WTC11 (cell line): ENCODE measurements at regions not wholly inside any gene's neighbourhood (a gene's known extent, or its start where the extent isn't known, plus 50 kb on each side); places are given as distances from the start of the nearest gene placed in this dataset.

ENCODE experiments used
- ATAC-seq: fragments of 200-7000 bp; cut with Tn5 transposase; 2 replicates; pipeline ENCODE4 v1.10.0; 2021; ENCODE audit warnings: mild to moderate bottlenecking, moderate library complexity
- CTCF ChIA-PET: fragments of 300-600 bp; sonication (Branson Sonifier 250); formaldehyde crosslinking; loops from one replicate; lab custom pipeline; 2021; ENCODE audit warnings: antibody characterized with exemption; lab: Charles Lee
- POLR2A ChIA-PET: fragments of 350-600 bp; sonication (Branson Sonifier 250); formaldehyde crosslinking; loops from one replicate; lab custom pipeline; 2021; ENCODE audit warnings: antibody characterized with exemption; lab: Charles Lee
- DNase-seq: peaks from one replicate; pipeline ENCODE4 v3.0.0; 2021; ENCODE audit warnings: low spot score
- H3K27ac Mint-ChIP-seq: 2 replicates; pipeline ENCODE4 v1.8.0; 2021; ENCODE audit warnings: mixed read lengths
- H3K27me3 Mint-ChIP-seq: 2 replicates; pipeline ENCODE4 v1.8.0; 2021; ENCODE audit warnings: low read depth, mild to moderate bottlenecking, moderate library complexity, mixed read lengths
- H3K36me3 Mint-ChIP-seq: 2 replicates; pipeline ENCODE4 v1.8.0; 2021; ENCODE audit warnings: mixed read lengths
- H3K4me1 Mint-ChIP-seq: 2 replicates; pipeline ENCODE4 v1.8.0; 2022; ENCODE audit warnings: mixed read lengths
- H3K4me3 Mint-ChIP-seq: 2 replicates; pipeline ENCODE4 v1.8.0; 2021; ENCODE audit warnings: mild to moderate bottlenecking, moderate library complexity, mixed read lengths
- H3K9me3 Mint-ChIP-seq: 2 replicates; pipeline ENCODE4 v1.8.0; 2021; ENCODE audit warnings: mixed read lengths
- CBFB ChIP-seq: sonication (generic); formaldehyde crosslinking; IDR thresholded peaks from 2 replicates; pipeline ENCODE4 v1.8.1; 2022; ENCODE audit warnings: mild to moderate bottlenecking, low read depth, missing genetic modification reagents
- FOXP1 ChIP-seq: sonication (generic); formaldehyde crosslinking; IDR thresholded peaks from 2 replicates; pipeline ENCODE4 v1.8.0; 2022; ENCODE audit warnings: missing genetic modification reagents, mild to moderate bottlenecking, moderate library complexity, borderline replicate concordance
- GABPB1 ChIP-seq: sonication (generic); formaldehyde crosslinking; IDR thresholded peaks from 2 replicates; pipeline ENCODE4 v1.8.1; 2023; ENCODE audit warnings: mild to moderate bottlenecking, missing genetic modification reagents
- GTF2I ChIP-seq: fragments of 250-450 bp; sonication (Bioruptor Pico); conservative IDR thresholded peaks from 2 replicates; pipeline ENCODE4 v1.4.0; 2021; ENCODE audit warnings: mild to moderate bottlenecking
- HMGA2 ChIP-seq: fragments of 250-450 bp; sonication (Bioruptor Pico); IDR thresholded peaks from 2 replicates; pipeline ENCODE4 v1.4.0; 2021; ENCODE audit warnings: mild to moderate bottlenecking, moderate library complexity
- KAT7 ChIP-seq: sonication (generic); formaldehyde crosslinking; IDR thresholded peaks from 2 replicates; pipeline ENCODE4 v1.8.1; 2023; ENCODE audit warnings: missing genetic modification reagents, mild to moderate bottlenecking, borderline replicate concordance
- NR1H2 ChIP-seq: sonication (generic); formaldehyde crosslinking; IDR thresholded peaks from 2 replicates; pipeline ENCODE4 v1.9.0; 2021; ENCODE audit warnings: mild to moderate bottlenecking, moderate library complexity, missing genetic modification reagents
- TP53 ChIP-seq: sonication (generic); formaldehyde crosslinking; IDR thresholded peaks from 2 replicates; pipeline ENCODE4 v1.8.1; 2023; ENCODE audit warnings: mild to moderate bottlenecking, missing genetic modification reagents
- ZNF138 ChIP-seq: sonication (generic); formaldehyde crosslinking; conservative IDR thresholded peaks from 2 replicates; pipeline ENCODE4 v1.8.1; 2022; ENCODE audit warnings: mild to moderate bottlenecking, moderate library complexity, missing genetic modification reagents
- ZNF416 ChIP-seq: fragments of 250-450 bp; sonication (Bioruptor Pico); IDR thresholded peaks from 2 replicates; pipeline ENCODE4 v1.9.0; 2021; ENCODE audit warnings: mild to moderate bottlenecking, inconsistent platforms
- TF ChIP-seq, protein P1 (sequence below): sonication (generic); formaldehyde crosslinking; IDR thresholded peaks from 2 replicates; pipeline ENCODE4 v1.8.0; 2022; ENCODE audit warnings: mild to moderate bottlenecking, missing genetic modification reagents
- TF ChIP-seq, protein P2 (sequence below): fragments of 250-450 bp; sonication (Bioruptor Pico); IDR thresholded peaks from 2 replicates; pipeline ENCODE4 v1.9.0; 2021; ENCODE audit warnings: mild to moderate bottlenecking, borderline replicate concordance
- TF ChIP-seq, protein P3 (sequence below): sonication (generic); formaldehyde crosslinking; IDR thresholded peaks from 2 replicates; pipeline ENCODE4 v1.8.0; 2023; ENCODE audit warnings: missing genetic modification reagents, mild to moderate bottlenecking, borderline replicate concordance
- TF ChIP-seq, protein P4 (sequence below): sonication (generic); formaldehyde crosslinking; IDR thresholded peaks from 2 replicates; pipeline ENCODE4 v1.8.1; 2023; ENCODE audit warnings: mild to moderate bottlenecking, missing genetic modification reagents
- TF ChIP-seq, protein P5 (sequence below): fragments of 250-450 bp; sonication (Bioruptor Pico); IDR thresholded peaks from 2 replicates; pipeline ENCODE4 v1.8.0; 2021; ENCODE audit warnings: mild to moderate bottlenecking
- TF ChIP-seq, protein P6 (sequence below): sonication (generic); formaldehyde crosslinking; IDR thresholded peaks from 2 replicates; pipeline ENCODE4 v1.8.1; 2023; ENCODE audit warnings: mild to moderate bottlenecking, missing genetic modification reagents, borderline replicate concordance
- TF ChIP-seq, protein P7 (sequence below): sonication (generic); formaldehyde crosslinking; conservative IDR thresholded peaks from 2 replicates; pipeline ENCODE4 v1.8.1; 2023; ENCODE audit warnings: mild to moderate bottlenecking, low read depth, missing genetic modification reagents, moderate library complexity

DNA sequence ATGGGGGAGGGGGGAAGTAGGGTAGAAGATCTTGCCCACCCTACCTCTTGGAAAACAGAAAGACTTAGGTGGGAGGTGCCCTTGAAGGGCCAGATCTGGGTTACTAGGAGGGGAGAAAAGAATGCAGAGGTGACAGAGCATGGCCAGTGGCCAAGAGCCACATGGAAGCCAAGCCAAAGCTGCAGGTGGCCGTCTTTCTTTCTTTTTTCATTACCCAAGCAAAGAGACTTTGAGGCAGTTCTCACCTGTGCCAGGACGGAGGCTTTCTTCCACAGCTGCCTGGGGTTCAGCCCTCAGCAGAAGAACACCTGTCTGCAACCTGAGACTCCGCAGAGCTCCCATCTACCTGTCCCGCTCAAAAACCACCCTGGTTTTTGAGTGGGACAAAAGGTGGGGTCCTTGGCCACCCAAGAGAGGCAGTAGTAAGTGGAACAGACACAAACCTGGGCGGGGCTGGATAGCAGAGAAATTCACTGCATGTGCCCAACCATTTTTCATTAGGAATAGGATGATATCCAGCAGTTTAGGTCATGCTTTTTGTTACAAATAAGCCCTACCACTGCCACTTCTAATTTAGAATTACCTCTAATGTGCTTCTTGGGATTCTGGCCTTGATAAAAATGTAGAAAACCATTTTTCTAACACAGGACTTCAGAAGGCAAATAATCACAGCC lies 116.5 kb downstream of the DYRK2 start:
- Mint-ChIP-seq H3K27me3 (no peaks in the 10 kb centered on the region), H3K4me1 (peaks cover 8% of the 10 kb centered on the region; the same call in 1 of the 2 replicates), H3K9me3 (peaks cover 10% of the 10 kb centered on the region), H3K36me3 (peaks cover 5% of the 10 kb centered on the region; the same call in 1 of the 2 replicates), H3K27ac (no peak overlapping the region), H3K4me3 (no peak overlapping the region)
- TF ChIP-seq, protein P1, sequence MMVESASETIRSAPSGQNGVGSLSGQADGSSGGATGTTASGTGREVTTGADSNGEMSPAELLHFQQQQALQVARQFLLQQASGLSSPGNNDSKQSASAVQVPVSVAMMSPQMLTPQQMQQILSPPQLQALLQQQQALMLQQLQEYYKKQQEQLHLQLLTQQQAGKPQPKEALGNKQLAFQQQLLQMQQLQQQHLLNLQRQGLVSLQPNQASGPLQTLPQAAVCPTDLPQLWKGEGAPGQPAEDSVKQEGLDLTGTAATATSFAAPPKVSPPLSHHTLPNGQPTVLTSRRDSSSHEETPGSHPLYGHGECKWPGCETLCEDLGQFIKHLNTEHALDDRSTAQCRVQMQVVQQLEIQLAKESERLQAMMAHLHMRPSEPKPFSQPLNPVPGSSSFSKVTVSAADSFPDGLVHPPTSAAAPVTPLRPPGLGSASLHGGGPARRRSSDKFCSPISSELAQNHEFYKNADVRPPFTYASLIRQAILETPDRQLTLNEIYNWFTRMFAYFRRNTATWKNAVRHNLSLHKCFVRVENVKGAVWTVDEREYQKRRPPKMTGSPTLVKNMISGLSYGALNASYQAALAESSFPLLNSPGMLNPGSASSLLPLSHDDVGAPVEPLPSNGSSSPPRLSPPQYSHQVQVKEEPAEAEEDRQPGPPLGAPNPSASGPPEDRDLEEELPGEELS (CRISPR knock-in tag), result no peak
- TF ChIP-seq KAT7 (CRISPR knock-in tag), result no peak
- no peak for TF ChIP-seq CBFB
- no peak for TF ChIP-seq GABPB1 (CRISPR knock-in tag)
- TF ChIP-seq, protein P2, sequence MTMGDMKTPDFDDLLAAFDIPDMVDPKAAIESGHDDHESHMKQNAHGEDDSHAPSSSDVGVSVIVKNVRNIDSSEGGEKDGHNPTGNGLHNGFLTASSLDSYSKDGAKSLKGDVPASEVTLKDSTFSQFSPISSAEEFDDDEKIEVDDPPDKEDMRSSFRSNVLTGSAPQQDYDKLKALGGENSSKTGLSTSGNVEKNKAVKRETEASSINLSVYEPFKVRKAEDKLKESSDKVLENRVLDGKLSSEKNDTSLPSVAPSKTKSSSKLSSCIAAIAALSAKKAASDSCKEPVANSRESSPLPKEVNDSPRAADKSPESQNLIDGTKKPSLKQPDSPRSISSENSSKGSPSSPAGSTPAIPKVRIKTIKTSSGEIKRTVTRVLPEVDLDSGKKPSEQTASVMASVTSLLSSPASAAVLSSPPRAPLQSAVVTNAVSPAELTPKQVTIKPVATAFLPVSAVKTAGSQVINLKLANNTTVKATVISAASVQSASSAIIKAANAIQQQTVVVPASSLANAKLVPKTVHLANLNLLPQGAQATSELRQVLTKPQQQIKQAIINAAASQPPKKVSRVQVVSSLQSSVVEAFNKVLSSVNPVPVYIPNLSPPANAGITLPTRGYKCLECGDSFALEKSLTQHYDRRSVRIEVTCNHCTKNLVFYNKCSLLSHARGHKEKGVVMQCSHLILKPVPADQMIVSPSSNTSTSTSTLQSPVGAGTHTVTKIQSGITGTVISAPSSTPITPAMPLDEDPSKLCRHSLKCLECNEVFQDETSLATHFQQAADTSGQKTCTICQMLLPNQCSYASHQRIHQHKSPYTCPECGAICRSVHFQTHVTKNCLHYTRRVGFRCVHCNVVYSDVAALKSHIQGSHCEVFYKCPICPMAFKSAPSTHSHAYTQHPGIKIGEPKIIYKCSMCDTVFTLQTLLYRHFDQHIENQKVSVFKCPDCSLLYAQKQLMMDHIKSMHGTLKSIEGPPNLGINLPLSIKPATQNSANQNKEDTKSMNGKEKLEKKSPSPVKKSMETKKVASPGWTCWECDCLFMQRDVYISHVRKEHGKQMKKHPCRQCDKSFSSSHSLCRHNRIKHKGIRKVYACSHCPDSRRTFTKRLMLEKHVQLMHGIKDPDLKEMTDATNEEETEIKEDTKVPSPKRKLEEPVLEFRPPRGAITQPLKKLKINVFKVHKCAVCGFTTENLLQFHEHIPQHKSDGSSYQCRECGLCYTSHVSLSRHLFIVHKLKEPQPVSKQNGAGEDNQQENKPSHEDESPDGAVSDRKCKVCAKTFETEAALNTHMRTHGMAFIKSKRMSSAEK, result no peak
- TF ChIP-seq GTF2I (CRISPR knock-in tag), result no peak
- TF ChIP-seq, protein P3, sequence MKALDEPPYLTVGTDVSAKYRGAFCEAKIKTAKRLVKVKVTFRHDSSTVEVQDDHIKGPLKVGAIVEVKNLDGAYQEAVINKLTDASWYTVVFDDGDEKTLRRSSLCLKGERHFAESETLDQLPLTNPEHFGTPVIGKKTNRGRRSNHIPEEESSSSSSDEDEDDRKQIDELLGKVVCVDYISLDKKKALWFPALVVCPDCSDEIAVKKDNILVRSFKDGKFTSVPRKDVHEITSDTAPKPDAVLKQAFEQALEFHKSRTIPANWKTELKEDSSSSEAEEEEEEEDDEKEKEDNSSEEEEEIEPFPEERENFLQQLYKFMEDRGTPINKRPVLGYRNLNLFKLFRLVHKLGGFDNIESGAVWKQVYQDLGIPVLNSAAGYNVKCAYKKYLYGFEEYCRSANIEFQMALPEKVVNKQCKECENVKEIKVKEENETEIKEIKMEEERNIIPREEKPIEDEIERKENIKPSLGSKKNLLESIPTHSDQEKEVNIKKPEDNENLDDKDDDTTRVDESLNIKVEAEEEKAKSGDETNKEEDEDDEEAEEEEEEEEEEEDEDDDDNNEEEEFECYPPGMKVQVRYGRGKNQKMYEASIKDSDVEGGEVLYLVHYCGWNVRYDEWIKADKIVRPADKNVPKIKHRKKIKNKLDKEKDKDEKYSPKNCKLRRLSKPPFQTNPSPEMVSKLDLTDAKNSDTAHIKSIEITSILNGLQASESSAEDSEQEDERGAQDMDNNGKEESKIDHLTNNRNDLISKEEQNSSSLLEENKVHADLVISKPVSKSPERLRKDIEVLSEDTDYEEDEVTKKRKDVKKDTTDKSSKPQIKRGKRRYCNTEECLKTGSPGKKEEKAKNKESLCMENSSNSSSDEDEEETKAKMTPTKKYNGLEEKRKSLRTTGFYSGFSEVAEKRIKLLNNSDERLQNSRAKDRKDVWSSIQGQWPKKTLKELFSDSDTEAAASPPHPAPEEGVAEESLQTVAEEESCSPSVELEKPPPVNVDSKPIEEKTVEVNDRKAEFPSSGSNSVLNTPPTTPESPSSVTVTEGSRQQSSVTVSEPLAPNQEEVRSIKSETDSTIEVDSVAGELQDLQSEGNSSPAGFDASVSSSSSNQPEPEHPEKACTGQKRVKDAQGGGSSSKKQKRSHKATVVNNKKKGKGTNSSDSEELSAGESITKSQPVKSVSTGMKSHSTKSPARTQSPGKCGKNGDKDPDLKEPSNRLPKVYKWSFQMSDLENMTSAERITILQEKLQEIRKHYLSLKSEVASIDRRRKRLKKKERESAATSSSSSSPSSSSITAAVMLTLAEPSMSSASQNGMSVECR (CRISPR knock-in tag), result no peak
- TF ChIP-seq HMGA2 (CRISPR knock-in tag), result no peak
- TF ChIP-seq ZNF416 (CRISPR knock-in tag), result no peak
- TF ChIP-seq FOXP1 (CRISPR knock-in tag), result no peak
- TF ChIP-seq ZNF138 (CRISPR knock-in tag), result no peak
- TF ChIP-seq, protein P4, sequence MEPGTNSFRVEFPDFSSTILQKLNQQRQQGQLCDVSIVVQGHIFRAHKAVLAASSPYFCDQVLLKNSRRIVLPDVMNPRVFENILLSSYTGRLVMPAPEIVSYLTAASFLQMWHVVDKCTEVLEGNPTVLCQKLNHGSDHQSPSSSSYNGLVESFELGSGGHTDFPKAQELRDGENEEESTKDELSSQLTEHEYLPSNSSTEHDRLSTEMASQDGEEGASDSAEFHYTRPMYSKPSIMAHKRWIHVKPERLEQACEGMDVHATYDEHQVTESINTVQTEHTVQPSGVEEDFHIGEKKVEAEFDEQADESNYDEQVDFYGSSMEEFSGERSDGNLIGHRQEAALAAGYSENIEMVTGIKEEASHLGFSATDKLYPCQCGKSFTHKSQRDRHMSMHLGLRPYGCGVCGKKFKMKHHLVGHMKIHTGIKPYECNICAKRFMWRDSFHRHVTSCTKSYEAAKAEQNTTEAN (CRISPR knock-in tag), result no peak
- TF ChIP-seq, protein P5, sequence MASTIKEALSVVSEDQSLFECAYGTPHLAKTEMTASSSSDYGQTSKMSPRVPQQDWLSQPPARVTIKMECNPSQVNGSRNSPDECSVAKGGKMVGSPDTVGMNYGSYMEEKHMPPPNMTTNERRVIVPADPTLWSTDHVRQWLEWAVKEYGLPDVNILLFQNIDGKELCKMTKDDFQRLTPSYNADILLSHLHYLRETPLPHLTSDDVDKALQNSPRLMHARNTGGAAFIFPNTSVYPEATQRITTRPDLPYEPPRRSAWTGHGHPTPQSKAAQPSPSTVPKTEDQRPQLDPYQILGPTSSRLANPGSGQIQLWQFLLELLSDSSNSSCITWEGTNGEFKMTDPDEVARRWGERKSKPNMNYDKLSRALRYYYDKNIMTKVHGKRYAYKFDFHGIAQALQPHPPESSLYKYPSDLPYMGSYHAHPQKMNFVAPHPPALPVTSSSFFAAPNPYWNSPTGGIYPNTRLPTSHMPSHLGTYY (CRISPR knock-in tag), result no peak
- TF ChIP-seq, protein P6, sequence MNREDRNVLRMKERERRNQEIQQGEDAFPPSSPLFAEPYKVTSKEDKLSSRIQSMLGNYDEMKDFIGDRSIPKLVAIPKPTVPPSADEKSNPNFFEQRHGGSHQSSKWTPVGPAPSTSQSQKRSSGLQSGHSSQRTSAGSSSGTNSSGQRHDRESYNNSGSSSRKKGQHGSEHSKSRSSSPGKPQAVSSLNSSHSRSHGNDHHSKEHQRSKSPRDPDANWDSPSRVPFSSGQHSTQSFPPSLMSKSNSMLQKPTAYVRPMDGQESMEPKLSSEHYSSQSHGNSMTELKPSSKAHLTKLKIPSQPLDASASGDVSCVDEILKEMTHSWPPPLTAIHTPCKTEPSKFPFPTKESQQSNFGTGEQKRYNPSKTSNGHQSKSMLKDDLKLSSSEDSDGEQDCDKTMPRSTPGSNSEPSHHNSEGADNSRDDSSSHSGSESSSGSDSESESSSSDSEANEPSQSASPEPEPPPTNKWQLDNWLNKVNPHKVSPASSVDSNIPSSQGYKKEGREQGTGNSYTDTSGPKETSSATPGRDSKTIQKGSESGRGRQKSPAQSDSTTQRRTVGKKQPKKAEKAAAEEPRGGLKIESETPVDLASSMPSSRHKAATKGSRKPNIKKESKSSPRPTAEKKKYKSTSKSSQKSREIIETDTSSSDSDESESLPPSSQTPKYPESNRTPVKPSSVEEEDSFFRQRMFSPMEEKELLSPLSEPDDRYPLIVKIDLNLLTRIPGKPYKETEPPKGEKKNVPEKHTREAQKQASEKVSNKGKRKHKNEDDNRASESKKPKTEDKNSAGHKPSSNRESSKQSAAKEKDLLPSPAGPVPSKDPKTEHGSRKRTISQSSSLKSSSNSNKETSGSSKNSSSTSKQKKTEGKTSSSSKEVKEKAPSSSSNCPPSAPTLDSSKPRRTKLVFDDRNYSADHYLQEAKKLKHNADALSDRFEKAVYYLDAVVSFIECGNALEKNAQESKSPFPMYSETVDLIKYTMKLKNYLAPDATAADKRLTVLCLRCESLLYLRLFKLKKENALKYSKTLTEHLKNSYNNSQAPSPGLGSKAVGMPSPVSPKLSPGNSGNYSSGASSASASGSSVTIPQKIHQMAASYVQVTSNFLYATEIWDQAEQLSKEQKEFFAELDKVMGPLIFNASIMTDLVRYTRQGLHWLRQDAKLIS (CRISPR knock-in tag), result no peak
- TF ChIP-seq, protein P7, sequence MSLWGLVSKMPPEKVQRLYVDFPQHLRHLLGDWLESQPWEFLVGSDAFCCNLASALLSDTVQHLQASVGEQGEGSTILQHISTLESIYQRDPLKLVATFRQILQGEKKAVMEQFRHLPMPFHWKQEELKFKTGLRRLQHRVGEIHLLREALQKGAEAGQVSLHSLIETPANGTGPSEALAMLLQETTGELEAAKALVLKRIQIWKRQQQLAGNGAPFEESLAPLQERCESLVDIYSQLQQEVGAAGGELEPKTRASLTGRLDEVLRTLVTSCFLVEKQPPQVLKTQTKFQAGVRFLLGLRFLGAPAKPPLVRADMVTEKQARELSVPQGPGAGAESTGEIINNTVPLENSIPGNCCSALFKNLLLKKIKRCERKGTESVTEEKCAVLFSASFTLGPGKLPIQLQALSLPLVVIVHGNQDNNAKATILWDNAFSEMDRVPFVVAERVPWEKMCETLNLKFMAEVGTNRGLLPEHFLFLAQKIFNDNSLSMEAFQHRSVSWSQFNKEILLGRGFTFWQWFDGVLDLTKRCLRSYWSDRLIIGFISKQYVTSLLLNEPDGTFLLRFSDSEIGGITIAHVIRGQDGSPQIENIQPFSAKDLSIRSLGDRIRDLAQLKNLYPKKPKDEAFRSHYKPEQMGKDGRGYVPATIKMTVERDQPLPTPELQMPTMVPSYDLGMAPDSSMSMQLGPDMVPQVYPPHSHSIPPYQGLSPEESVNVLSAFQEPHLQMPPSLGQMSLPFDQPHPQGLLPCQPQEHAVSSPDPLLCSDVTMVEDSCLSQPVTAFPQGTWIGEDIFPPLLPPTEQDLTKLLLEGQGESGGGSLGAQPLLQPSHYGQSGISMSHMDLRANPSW (CRISPR knock-in tag), result no peak
- no peak for TF ChIP-seq TP53 (CRISPR knock-in tag)
- TF ChIP-seq NR1H2 (CRISPR knock-in tag), result no peak
- no peak for DNase-seq
- ChIA-PET POLR2A (no interaction called here), CTCF (no interaction called here)
- ATAC-seq, result no peak
